Sciatic nerve (tissue), 2 donors: ENCODE measurements at regions not wholly inside any gene's neighbourhood (a gene's known extent, or its start where the extent isn't known, plus 50 kb on each side); places are given as distances from the start of the nearest gene placed in this dataset.

Experiments used
- ATAC-seq: fragments of 200-7000 bp; cut with Tn5 transposase; one replicate; pipeline ENCODE4 v1.9.1; 2020; ENCODE audit warnings: mild to moderate bottlenecking, moderate library complexity
- DNase-seq: peaks from one replicate; pipeline ENCODE4 v3.0.0-alpha.2; 2020; ENCODE audit warnings: low spot score
- intact Hi-C: fragments of 100-400 bp; cut with DNase I; formaldehyde crosslinking; loops from one replicate; pipeline ENCODE4 v1.14.2; 2022
- donor health status: DM: no; HTN: no; CAD: no.
- donor health status: DM: no; HTN: no; CAD: no.

DNA sequence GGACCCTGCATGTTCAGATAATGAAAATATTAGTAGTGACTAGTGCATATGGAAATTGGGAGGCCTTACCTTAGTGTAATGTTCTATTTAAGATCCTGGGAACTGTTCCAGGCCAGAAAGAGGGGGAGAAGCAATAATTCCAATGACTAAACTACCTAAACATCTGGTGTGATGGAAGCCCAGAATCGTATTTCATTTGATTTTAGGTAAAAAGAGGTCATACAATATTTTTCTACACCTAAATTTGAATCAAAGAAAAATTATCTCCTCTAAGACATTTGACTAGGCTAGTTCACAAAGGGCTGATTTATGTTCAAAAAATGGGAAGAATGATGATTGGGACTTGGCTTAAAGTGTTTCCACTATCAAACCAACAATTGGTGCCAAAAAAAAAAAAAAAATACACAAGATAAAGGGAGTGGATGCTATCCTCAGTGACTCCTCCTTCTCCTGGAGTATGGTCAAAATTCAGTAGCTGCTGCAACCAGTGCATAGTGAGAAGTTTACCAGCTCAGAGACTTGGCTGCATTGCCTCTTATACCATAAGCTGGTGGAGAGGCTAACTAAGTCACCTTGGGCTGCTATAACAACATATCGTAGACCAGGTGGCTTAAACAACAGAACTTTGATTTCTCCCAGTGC, 1038.3 kb upstream of the ACVR2A start:
- DNase-seq (no peak), ATAC-seq (no peak)
- intact Hi-C loops: no loop called here

DNA sequence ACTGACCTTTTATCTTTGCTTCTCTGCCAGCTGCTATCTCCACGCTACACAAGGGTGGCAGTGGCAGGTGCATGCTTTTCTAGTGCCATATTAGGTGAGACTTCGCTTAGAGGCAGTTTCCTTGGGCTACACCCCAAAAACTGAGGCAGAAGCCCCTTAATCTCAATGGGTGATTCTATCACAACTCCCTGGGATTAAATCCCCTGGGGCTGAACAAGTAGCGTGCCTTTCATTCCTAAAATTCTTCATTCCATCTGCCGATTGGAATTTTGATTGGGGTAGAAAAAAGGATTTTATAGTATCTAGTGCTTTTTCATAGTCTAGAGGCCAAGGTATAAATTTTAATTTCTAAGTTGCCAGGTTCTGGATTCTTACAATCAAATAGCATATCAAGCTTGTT, 1040.5 kb upstream of the ACVR2A start:
- ATAC-seq (no peak), DNase-seq (no peak)
- intact Hi-C loops: no loop called here

DNA sequence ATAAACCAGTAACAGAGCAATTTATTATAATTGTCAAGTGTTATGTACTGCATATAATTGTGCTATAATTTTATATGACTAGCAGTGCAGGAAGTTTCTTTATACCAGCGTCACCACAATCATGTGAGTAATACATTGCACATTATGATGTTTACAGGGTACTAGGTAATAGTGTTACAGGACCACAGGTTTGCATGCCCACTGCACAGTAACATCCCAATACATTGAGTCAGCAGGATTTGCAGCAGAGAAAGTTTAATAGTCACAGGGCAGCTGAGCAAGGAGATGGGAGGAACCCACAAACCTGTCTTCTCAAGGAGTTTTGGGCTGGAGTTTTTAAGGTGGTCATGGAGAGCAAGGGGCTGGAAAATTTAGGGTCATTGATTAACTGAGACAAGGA, 1042.9 kb upstream of the ACVR2A start:
- ATAC-seq: no peak
- no peak for DNase-seq
- intact Hi-C loops: no loop called here

DNA sequence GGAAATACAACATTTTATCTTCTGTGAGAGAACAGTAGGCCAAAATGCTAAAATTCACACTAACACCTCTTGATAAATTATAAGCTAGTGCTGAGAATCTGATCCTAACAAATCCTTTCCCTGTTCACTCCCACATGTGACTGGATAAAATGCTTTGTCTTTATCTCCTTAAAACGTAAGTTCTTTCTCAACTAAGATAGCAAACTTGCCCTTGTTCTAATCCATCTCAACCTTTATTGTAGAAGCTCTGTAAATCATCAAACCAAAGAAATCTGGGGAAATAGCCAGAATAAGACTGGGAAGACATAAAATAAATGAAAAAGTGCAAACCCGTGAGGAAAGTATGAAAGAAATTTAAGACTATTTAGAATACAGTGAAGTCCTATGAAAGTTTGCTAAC, 1058.4 kb upstream of the ACVR2A start:
- ATAC-seq (no peak), DNase-seq (no peak)
- intact Hi-C loops: no loop called here

DNA sequence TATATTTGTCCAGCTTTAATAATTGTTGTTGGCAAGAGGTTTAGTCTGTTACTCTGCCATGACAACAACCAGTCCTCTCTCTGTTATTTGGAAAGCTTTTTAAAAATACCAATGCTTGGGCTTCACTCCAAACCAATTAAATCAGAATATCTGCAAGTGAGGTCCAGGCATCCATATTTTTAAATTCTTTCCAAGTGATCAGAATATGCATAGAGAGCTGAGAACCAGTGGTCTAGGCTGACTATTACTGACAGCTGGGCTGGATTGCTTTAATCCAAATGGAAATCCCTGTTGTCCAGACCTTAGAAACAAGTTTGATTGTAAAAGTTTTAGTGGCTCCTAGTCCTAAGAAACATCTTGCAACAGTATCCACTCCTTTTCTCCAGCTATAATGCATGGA, 1059.7 kb upstream of the ACVR2A start:
- ATAC-seq (no peak), DNase-seq (no peak)
- intact Hi-C loops: no loop called here

DNA sequence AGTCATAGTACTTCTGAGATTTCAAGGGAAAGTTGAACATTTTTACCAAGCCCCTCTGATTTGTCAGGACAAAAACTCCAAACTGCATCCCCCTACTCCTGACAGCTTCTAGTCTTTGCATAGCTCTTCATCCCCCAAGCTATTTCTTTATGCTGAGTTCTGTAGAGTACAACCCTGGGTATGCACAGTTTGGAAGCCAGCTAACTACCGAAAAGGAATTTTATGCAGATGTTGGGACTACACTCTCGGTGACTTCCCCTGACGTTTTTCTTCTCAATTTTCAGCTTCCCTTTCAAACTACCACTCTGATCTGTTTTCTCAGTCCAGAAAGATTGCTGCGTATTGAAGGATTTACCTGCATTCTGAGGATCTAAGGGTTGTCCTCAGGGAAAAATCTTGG, 1060.2 kb upstream of the ACVR2A start:
- ATAC-seq: no peak
- intact Hi-C loops: no loop called here
- no peak for DNase-seq

DNA sequence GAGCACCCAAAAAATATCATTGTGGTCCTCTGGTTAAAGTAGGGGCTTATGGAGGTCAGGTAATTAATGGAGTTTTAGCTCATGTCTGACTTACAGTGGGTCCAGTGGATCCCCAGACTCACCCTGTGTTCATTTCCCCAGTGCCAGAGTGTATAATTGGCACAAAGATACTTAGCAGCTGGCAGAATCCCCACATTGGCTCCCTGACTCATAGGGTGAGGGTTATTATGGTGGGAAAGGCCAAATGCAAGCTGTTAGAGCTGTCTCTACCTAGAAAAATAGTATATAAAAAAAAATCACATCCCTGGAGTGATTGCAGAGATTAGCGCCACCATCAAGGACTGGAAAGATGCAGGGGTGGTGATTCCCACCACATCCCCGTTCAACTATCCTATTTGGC, 1067.6 kb upstream of the ACVR2A start:
- intact Hi-C loops: no loop called here
- DNase-seq: no peak
- ATAC-seq: no peak

DNA sequence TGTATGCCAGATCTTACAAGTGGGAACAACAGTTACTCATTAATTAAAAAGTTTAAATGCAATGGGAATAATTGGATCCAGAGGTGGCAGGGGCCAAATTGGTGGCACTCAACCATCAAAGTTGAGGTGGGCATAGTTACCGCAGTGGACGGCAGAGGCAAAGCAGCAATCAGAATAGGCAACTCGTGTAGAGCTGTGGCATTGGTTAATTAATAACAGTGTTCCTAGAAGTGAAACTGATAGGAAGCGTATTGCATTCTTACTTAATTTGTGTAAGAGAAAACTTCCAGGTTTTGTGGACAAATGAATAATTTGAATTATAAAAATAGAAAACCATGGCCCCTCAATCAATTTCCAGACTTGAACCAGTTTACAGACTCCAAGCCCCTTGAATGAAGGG, 1068.2 kb upstream of the ACVR2A start:
- intact Hi-C loops: no loop called here
- ATAC-seq (no peak), DNase-seq (no peak)

DNA sequence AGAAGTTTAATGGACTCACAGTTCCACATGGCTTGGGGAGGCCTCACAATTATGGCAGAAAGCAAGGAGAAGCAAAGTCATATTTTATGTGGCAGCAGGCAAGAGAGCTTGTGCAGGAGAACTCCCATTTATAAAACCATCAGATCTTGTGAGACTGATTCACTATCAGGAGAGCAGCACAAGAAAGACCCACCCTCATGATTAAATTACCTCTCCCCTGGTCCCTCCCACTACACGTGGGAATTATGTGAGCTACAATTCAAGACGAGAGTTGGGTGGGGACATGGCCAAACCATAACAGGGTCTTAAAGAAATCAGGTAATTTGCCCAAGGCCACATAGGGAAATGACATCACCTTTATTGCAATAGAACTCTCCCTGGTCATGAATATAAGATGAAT, 1073.3 kb upstream of the ACVR2A start:
- intact Hi-C loops: no loop called here

DNA sequence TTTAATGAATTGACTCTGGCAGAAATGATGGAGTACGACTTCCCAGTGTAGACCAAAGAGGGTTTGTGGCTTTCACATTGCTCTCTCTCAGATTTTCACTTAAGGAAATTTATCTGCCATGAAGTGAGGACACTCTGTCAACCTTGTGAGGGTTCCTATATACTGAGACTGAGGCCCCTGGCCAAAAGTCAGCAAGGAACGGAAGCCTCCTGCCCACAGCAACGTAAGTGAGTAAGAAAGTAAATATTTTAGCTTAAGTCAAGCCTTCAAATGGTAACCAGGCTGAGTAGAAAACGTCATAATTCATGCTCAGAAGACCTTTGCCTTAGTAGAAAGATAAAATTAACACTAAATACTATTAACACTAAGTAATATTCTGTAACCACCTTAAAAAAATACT, 1080.5 kb upstream of the ACVR2A start:
- ATAC-seq: no peak
- no peak for DNase-seq
- intact Hi-C loops: no loop called here

More for the DNA sequence above, 1073.3 kb upstream of the ACVR2A start:
- ATAC-seq: no peak
- DNase-seq: no peak

DNA sequence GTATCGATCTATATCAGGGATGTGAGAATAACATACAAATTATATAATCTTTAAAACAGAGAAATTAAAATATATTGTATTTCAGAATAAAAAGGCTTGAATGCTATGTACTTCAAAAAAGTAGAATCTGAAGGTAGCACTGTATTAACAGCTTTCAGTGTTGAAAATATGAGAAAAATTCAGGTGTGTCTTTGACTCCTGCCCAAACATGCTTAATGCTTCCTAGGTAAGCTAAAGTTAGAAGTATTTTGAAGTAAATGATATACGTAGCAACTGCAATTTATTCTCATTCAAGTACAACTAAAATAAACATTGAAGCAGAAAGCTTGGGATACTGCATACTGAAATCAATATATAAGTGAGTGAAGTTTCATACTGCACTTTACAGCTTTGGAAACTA, 1082.0 kb upstream of the ACVR2A start:
- ATAC-seq: no peak
- DNase-seq: no peak
- intact Hi-C loops: no loop called here

DNA sequence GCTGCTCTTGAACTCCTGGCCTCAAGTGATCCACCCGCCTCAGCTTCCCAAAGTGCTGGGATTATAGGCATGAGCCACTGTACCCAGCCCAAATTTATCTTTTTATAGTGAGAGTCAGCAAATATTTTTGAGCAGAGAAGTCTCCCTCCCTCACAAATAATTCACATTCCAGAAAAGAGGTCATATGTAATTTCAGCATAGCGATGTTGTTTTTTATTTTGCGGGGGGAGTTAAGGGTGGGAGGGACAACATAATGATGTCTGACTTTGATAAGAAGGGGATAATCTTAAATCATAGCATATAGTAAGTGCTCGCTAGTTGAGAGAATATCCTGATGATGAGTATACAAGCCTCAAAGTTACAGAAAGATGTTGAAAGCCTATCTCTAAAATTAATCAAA, 1090.2 kb upstream of the ACVR2A start:
- intact Hi-C loops: no loop called here
- DNase-seq (no peak), ATAC-seq (no peak)

DNA sequence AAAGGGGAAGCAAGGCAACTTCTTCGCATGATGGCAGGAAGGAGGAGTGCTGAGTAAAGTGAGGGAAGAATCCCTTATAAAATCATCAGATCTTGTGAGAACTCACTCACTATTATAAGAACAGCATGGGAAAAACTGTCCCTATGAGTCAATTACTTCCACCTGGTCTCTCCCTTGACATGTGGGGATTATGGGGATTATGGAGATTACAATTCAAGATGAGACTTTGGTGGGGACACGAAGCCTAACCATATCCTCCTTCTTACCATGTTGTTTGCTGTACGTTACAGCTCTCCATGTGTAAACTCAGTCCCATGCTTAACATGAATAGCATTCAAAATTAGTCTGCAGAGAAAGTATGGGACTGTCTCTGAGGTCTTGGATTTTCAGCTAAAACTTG, 1096.8 kb upstream of the ACVR2A start:
- DNase-seq (no peak), ATAC-seq (no peak)
- intact Hi-C loops: no loop called here

DNA sequence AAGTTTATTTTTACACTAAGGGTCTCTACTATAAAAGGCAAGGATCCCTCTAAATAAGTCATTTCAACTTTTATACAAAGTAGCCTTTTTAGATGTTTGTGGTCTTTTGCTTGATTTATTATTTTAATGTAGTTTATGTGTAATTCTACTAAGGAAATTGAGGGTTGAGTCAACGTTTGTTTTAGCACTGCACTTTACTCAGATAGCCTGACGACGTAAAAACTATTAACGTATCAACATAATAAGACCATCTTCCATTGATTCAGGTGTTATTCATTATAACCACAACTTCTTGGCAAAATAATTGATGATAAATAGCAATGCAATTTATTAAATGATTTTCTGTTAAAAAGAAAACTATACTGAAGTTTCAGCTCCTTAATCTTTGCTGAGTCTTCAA, 1103.6 kb upstream of the ACVR2A start:
- DNase-seq: no peak
- no peak for ATAC-seq
- intact Hi-C loops: no loop called here

DNA sequence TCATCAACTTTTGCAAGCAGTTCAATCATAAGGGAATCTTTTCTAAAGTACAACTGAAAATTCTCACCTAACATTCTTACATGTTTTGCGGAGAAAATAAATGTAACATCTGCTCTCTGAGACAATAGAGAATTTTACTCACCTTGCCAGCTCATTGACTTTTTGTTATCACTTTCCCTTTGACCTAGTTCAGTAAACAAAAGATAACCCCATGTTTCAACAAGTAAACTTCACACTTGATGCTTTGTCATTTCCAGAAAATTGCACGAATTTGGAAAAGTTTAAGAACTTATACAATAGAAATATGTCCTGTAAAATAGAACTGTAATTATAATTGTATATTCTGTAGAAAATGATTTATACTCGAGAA, 1110.0 kb upstream of the ACVR2A start:
- intact Hi-C loops: no loop called here
- ATAC-seq (no peak), DNase-seq (no peak)

DNA sequence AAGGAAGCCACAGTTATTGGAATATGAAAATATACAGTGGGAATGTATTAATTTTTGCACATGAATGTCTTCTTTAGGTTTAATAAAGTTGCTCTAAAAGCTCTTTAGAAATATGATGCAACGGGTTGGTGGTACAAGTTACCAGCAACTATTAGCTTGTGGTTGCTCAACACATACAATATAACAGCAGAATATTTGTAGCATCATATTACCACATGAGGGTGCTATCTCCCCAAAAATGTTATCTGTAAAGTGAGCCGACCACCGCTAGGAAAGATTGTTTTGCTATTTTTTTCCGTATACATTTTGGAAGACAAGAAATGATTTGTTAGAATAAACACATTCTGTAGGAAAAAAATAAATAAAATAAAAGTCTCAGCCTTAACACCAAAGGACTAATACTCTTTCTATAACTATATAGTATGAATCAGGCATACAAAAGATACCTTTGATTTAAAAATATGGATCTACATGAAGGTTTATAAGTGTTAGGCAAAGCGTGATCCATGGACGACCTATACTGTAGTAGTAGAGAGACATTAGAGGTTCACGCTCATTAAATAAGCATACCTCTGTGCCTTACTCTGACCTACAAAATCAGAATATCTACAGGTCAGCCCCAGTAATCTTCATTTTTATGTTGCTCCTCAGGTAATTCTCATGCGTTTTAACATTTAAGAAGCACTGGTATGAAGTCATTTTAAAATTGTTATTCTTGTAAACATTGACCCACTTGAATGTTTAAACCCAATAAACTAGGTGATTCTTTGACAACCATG, 1110.6 kb upstream of the ACVR2A start:
- intact Hi-C loops: no loop called here
- DNase-seq (no peak), ATAC-seq (peak; percentile 69)

DNA sequence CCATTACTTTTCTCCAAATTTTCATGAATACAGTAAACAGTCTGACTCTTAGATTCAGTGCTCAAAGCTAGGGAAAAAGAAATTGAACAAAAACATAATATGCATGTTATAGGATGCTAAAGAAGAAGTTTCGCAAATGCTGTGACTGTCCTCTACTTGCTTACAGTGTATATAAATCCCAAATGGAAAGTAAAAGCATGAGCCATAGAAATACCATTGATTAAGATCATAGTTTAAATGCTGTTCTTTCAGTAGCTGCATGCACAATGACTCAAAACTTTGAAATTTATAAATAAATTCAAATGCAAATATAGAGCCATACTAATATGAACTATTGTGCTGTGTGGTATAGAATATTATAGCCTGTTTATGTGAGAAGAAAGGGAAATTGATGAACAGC, 1113.9 kb upstream of the ACVR2A start:
- ATAC-seq (no peak), DNase-seq (no peak)
- intact Hi-C loops: no loop called here

DNA sequence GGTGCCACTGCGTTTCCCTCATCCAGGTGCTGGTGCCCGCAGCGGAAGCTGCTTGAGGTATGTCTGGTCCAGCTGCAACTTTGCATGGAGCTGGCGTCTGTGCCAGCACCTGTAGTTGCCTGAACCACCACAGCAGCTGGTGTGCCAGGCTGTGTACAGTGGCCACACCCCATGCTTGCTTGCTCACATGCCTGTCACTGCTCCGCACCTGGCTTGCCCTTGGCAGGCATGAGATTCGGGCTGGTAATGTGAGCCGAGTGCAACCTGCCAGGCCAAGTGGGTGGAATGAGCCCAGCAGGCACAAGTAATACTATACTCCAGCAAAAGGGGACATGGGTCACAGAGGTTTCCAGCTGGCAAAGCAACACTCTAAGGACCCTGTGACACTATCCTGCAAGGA, 1123.3 kb upstream of the ACVR2A start:
- intact Hi-C loops: no loop called here
- ATAC-seq: no peak
- DNase-seq: no peak

DNA sequence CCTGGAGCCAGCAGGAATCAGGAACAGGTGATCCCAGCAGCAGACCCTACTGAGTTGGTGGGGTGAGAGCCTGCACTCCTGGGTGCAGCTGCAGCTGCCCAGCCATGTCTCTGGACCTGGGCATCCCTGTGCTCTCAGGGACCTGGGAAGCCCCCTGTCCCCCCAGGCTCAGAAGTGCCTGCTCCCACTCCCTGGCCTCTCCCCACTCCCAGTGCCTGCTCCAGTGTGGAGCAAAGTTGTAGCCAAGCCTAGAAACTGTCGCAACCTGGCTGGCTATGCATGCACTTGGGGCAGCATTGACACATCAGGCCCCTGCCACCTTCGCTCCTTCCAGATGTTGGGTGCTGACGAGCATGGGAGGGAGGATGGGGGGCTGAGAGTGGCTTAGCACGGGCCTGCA, 1124.7 kb upstream of the ACVR2A start:
- intact Hi-C loops: no loop called here
- ATAC-seq: no peak
- no peak for DNase-seq

DNA sequence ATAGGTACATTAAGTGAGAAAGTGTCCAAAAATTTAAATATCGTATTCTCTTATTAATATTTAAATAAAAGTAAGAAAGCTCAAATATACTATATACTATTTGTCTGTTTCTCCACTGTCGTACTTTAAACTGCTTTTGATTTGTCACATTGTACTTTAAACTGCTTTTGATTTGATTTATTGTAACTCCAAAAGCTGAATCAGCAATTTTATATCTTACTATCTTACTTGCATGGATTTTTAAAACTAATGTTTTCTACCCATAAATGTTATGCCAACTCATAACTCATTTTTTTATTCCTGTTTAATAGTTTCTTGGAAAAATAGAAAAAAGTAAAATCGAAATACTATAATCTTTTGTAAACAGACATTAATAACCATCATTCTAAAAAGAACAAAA, 1128.2 kb upstream of the ACVR2A start:
- DNase-seq (no peak), ATAC-seq (no peak)
- intact Hi-C loops: no loop called here

DNA sequence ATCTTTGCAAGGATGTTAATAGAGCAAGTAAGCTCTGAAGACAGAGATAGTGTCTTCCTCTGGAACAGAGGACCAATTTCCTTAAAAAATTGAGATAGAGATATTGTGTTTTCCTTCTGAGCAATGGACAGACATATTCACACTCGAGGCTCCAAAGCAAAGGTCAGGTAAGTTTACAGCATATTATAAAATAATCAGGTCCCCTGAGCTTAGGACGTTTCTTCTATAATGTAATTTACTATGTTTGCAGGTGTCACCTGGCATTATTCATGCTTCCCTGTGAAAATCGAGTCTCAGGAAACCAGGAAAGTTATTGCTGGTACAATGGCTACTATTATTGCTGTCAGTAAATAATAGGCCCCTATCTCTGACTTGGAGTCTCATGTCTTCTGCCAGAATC, 1135.8 kb upstream of the ACVR2A start:
- DNase-seq: no peak
- intact Hi-C loops: no loop called here
- no peak for ATAC-seq
